KOPT-K1 (cell line): ENCODE measurements at regions not wholly inside any gene's neighbourhood (a gene's known extent, or its start where the extent isn't known, plus 50 kb on each side); places are given as distances from the start of the nearest gene placed in this dataset.

Source experiments
- H3K27ac ChIP-seq: fragments of 200-600 bp; sonication (generic); 2 replicates; pipeline ENCODE4 v1.5.1; 2016; ENCODE audit warnings: antibody characterized with exemption, mild to moderate bottlenecking, low read depth, low read length; ENCODE audit not compliant: poor library complexity, severe bottlenecking
- H3K36me3 ChIP-seq: fragments of 200-600 bp; sonication (generic); 2 replicates; pipeline ENCODE4 v1.5.1; 2017; ENCODE audit warnings: antibody characterized with exemption, mild to moderate bottlenecking, low read length, moderate library complexity; ENCODE audit not compliant: insufficient read depth
- H3K9me3 ChIP-seq: fragments of 200-600 bp; sonication (generic); 2 replicates; pipeline ENCODE4 v1.5.1; 2017; ENCODE audit warnings: antibody characterized with exemption, low read length, mild to moderate bottlenecking; ENCODE audit not compliant: insufficient read depth, poor library complexity, severe bottlenecking

DNA sequence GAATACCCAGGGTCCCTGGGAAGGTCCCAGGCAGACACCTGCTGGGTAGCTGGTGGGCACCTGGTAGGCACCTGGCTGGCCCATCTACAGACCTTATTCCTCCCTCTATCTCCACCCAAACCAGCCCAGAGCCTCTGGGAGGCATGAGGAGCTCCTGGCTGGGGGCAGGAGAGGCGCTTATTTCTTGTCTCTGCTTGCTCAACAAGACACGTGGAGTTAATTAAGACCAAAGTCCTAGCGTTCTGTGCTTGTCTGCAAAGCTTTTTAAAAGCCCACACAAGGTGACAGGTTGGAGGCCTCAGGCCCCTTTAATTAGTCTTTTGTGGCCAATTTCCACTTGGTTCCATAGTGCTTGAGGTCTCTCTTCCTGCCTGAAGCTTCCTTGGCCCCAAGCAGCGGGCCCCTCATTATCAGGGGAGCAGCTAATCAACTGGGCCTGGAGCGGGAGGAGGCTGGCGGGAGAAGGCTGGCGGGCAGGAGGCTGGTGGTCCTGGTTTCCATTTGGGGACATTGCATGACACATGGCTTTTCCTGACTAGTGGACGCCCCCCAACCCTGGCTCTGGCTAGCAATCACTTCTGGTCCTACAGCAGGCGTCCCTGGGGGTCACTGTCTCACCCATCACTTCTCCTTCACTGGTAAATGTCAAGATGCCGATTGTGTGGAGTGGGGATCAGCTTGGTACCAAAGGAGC lies 65.4 kb upstream of the HDAC4 start:
- Histone ChIP-seq H3K36me3 (no peaks in the 10 kb centered on the region), H3K9me3 (no peaks in the 10 kb centered on the region), H3K27ac (no peak overlapping the region)

DNA sequence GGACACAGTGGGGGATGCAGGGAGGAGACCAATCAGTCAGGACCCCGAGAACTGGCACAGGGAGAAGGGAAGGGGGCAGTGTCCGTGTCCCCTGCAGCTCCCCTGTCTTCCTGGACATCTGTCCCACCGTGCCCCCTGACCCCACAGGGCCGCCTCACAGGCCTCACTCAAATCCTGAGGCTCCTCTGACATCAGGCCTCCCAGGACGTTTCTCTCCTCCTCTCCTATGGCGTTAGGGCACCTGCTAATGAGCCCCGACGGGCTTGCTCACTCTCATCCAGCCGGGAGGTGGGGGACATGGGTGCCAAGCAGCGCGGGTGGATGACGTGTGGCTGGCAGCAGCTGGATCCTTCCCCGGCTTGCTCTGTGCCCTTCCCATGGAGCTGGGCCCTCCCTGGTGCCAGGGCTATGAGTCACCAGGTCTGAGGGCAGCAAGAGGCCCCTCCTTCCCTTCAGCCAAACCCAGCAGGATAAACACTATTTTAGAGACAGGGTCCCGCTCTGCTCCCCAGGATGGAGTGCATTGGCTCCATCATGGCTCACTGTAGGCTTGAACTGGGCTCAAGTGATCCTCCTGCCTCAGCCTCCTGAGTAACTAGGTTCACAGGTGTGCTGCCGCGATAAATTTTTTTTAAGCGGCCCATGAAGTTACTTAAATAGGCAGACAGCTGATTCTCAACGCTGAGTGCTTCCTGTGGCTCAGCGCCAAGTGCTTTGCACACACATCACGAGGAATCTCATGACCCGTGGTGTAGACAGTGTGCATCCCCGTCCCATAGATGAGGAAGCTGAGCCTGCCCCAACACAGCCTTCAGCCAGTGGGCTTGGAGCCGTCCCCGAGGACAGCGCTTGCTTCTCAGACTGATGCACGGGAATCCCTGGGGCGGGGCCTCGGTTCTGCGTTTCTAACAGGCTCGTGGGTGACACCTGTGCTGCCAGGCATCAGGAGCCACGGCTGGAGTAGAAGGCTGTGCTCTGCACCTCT lies 64.5 kb upstream of the HDAC4 start:
- H3K9me3 ChIP-seq = no peaks in the 10 kb centered on the region
- no peak overlapping the region for H3K27ac ChIP-seq
- no peaks in the 10 kb centered on the region for H3K36me3 ChIP-seq

DNA sequence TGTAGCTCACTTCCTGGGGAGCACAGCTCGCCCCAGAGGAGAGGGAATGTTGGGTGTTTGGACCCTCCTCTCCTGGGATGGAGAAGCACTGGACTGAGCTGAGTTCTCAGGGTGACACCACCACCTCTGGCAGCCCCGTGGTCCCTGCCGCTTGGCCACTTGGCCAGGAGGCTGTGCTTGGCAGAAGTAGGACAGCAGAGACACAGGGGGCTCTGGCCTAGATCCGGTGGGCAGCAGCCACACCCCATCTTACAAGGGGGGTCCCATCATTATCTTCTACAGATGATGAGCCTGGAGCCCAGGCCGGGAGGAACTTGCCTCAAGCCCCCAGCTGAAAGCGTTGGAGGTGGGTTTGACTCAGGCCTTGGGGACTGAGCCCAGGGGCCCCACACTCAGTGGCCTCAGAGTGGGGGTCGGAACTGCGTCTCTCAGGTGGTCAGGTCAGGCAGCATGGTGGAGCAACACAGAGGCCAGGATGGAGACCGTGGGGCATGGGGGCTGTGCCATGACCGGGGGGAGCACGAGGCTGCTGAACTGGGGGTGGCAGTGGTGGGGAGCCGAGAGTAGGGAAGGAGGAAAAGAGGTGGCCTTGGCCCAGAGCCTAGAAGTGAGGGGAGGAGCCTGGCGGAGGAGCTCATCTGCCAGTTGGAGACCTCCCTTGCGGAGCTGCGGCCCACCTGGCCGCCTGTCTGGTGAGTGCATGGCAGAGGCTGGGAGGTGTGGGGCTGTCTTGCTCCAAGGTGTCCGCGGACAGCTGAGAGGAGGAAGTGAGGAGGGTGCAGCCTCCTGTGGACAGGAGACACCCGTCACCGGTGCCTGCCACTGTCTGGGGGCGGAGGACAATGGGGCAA lies 63.6 kb upstream of the HDAC4 start:
- Histone ChIP-seq H3K27ac (no peak overlapping the region), H3K36me3 (no peaks in the 10 kb centered on the region), H3K9me3 (no peaks in the 10 kb centered on the region)

DNA sequence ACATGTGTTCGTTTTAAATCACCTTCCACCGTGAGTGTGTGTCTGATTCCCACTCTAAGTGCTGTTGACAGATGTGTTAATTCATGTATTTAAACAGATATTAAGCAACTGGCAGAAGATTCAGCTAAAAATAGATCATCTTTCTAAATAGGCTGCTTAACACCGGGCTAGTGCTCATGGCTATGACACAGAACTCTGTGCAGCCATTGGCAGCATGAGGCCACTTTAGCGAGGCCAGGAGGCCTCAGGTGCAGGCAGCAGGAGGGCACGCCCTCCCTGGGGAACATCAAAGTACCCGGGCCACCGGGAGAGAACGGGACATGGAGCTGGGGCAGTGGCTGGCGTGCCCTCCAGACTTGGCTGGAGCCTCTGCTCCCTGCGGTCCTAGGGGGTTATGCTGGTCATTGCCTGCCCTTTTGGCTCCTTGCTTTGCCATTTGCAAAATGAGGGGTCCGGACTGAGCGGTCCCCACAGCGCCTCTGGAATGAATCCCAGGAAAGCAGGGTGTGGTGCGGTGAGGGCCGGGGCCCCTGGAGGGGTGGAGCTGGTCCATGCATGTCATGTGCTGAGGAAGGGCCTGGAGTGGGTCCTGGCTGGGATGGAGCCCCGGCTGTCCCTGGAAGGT lies 62.8 kb upstream of the HDAC4 start:
- Histone ChIP-seq H3K27ac (no peak overlapping the region), H3K36me3 (no peaks in the 10 kb centered on the region), H3K9me3 (no peaks in the 10 kb centered on the region)

DNA sequence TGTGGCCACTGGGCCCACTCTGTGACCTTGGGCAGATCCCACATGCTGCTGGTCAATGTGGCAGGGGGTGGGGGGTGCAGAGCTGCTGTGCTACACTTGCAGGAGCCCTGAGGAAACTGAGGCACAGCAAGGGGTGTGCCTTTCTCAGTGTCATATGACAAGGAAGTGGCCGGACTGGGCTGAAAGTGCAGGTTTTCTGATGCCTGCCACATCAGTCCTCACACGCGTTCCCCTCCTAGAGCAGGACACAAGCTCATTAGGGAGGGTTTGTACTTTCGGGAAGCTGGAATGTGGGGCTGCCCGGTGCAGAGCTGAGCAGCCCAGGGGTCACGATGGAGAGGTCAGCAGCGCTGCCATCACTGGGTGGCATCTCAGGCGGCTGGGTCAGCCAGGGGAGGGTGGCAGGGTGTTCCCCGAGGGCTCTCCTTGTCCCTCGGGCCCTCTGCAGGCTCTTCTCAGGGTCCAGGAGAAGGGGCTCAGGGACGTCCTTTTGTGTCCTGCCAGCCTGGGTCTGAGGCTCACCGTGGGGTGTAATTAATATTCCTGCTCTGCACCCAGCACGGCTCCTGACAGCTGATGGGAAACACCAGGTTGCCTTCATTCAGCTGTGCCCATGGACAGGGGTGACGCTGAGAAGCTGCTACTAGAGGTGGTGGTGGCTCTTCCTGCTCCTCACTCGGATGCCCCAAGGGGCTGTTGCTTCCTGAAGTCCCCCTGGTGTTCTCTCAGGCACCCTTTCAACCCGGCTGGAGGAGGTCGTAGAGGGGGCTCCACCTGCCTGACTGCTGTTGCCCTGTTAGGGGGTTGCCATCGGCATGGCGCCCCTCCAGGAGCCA lies 62.1 kb upstream of the HDAC4 start:
- no peaks in the 10 kb centered on the region for H3K36me3 ChIP-seq
- H3K9me3 ChIP-seq = no peaks in the 10 kb centered on the region
- H3K27ac ChIP-seq = no peak overlapping the region

DNA sequence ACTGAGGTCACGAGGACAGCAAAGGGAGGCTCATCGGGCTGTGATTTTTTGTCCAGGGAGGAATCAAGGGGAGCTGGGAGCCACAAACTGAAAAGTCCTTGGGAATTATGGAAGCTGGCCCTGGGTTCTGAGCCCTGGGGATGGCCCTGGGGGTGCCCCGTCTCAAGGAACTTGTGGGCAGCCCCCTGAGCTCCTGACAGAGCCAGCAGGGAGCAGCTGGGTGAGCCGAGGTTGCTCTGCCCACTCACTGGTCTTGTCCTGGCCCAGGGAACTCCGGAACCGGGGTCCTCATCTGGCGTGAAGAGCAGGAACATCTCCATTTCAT lies 61.3 kb upstream of the HDAC4 start:
- Histone ChIP-seq H3K27ac (no peak overlapping the region), H3K9me3 (no peaks in the 10 kb centered on the region), H3K36me3 (no peaks in the 10 kb centered on the region)

DNA sequence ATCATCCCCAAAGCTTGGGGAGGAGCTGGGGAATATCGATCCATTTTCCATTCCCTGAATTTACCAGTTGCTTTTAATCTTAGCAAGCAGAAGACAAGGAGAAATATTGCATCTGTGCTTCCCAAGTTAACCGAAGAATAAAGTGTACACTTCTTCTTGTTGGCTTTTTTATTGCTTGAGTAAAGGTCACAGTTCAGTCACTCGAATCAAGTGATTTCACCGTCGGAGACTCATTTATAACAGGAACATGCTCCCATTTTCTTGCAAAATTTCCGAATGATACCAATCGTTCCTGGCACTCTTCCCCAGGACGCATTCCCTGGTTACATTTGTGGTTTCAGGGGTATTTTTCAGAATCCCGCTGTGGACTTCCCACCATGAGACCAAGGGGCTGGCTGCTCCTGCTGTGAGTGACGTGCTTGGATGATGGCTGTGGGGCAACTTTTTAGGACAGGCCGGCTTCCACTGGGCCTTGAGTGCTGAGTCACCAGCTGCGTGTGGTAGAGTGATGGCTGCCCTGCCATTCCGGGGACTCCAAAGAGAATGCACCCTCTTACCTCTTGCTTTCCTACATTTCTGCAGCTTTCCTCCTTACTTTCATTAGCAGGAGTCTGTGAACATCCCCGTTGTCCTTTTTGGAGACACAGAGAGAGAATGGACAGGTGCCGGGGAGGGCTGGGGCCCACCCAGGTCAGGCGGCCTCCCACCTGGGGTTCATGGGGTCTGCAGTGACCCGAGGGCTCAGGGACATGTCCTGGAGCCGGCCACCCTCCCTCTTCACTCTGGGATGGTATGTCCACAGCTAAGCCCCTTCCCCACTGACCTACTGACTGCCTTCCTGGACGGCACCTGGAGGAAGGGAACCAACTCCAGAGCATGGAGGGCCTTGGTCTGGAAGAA lies 60.7 kb upstream of the HDAC4 start:
- no peak overlapping the region for H3K27ac ChIP-seq
- H3K36me3 ChIP-seq = no peaks in the 10 kb centered on the region
- H3K9me3 ChIP-seq = no peaks in the 10 kb centered on the region

DNA sequence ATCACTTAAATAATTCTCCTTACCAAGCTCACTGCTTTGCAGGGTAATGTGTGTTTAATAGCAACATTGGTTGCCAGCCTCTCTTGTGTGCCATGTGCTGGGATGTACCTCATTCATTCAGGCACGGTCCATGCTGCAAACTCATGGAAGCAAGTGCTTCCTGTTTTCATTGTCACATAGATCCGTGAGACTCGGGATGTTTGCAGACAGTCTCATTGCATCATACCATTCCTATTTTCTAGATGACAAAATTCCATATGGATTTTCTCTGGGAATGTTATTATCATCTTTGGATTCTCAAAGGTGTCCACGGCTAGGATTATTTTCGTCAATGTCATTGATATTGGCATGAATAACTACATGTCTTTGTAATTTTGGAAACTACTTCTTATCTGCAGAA lies 60.0 kb upstream of the HDAC4 start:
- H3K27ac ChIP-seq = no peak overlapping the region
- H3K9me3 ChIP-seq = peaks cover under 1% of the 10 kb centered on the region
- no peaks in the 10 kb centered on the region for H3K36me3 ChIP-seq

DNA sequence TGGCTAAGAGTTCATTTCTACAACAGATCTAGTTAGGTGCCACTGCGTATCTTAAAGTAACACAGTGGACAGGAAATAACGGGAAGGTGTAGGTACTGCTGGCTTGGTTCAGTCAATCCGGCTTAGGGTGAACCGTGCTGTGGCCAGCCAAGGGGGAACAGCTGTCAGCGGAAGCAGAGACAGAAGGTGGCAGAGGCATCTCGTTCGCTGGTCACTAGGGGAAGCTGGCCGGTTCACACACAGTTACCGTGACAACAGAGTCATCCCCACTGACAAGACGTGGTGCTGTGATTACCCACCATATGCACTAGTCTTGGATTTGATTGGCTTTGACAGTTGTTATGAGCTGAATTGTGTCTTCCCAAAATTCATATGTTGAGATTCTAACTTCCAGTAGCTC lies 58.8 kb upstream of the HDAC4 start:
- H3K36me3 ChIP-seq = no peaks in the 10 kb centered on the region
- peaks cover 12% of the 10 kb centered on the region for H3K9me3 ChIP-seq
- H3K27ac ChIP-seq = no peak overlapping the region

DNA sequence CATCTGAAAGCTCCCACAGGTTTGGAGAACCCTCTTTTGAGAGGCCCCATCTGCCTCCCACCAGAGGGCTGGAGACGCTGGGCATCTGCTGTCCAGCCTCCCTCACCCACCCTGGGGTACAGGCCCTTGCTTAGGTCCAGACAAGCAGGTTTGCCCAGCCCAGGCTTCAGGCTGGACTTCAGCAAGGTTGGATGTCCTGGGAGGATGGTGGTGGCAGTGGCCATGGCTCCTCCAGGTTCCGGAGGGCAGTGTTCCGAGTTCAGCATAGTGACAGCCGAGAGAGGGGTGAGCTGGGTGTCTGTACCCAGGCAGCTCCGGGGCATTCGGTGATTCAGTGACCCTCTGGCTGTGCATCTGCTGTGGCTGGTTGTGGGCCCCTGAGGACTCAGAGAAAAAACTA lies 58.2 kb upstream of the HDAC4 start:
- H3K9me3 ChIP-seq = peaks cover 18% of the 10 kb centered on the region
- H3K36me3 ChIP-seq = no peaks in the 10 kb centered on the region
- H3K27ac ChIP-seq = no peak overlapping the region

DNA sequence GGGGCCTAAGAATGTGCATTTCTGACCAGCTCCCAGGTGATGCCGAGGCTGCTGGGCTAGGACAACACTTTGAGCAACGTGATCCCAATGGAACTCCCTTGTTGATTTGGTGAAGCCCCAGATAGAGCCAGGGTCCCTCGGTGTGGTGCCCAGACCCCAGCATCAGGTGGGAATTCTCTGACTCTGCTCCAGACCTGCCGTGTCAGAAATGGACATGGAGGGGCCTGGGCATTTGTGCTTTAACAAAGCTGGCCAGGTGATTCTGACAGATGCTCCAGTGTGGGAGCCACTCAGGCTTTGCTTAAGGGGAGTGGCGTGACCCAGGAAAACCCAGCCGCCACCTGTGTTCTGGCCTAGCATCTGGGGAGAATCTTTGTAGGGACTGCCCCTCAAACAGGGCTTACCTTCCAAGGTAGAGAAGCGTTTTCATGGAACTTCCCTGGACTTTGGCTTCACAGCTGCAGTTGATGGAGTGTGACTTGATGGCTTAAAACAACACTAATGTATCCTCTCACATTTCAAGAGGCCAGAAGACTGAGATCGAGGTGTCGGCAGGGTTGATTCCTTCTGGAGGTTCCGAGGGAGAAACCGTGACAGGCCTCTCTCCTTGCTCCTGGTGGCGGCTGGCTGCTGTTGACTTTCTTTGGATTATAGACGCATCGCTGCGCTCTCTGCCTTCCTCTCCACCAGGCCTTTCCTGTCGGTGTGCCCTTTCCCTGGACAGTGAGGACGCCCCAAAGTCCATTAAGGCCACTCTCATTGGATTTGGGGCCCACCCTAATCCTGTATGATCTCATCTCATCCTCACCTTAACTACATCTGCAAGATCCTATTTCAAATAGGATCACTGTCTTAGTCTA lies 57.0 kb upstream of the HDAC4 start:
- Histone ChIP-seq H3K27ac (no peak overlapping the region), H3K36me3 (no peaks in the 10 kb centered on the region), H3K9me3 (peaks cover 30% of the 10 kb centered on the region)

DNA sequence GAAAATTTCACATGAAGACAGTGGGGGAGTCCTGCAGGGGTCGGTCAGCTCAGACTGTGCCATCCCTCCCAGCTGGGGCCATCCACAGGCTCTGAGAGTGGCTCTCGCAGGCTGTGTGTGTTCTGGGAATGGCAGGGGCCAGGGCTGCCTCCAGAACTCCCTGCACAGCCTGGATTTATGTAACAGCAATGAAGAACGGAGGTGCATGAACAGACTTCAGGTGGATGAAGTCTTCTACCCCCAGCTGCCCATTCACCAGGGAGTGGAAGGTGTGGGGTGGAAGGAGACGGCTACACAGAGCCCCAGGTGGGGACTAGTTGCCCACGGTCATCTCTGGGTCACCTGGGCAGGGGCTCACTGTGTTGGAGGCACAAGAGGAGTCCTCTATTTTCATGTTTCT lies 56.1 kb upstream of the HDAC4 start:
- Histone ChIP-seq H3K27ac (no peak overlapping the region), H3K9me3 (peaks cover 39% of the 10 kb centered on the region), H3K36me3 (no peaks in the 10 kb centered on the region)
